ENCODE measurements at regions not wholly inside any gene's neighbourhood (a gene's known extent, or its start where the extent isn't known, plus 50 kb on each side); places are given as distances from the start of the nearest gene placed in this dataset.

DNA sequence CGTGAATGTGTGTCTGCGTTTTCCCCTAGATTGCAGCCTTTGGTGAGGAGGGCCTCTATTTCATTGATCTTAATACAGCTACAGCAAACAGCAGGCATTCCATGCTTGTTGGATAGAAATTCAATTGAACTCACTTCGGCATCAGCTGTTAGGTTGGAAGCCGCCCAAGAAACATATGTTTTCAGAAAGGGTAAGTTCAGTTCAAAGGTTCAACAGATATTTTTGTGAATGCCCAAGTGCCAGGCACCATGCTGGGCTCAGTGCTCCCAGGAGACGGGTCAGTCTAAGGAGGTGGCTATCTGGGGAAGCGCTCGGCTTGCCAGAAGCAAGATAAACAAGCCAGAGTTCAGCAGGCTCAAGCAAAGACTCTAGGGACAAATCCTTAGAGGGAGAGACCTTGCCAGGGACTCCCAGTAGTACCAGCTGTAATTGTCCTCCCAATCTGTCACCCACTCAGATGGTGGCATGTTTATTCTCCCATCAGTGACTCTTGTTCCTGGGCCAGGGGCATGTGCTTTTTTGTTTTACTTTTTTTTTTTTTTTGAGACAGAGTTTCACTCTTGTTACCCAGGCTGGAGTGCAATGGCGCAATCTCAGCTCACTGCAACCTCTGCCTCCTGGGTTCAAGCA lies 64.5 kb upstream of the LARGE1 start:
- Histone ChIP-seq H3K4me3 (ENCODE audit: insufficient read depth, low read length, poor library complexity, severe bottlenecking) (no peak overlapping the region), H3K36me3 (ENCODE audit: low read length) (no peaks in the 10 kb centered on the region), H3K79me2 (ENCODE audit: insufficient read depth, low read length) (no peaks in the 10 kb centered on the region), H3K9me3 (ENCODE audit: insufficient read depth, low read length) (no peaks in the 10 kb centered on the region), H3K4me2 (ENCODE audit: low read depth, low read length, poor library complexity, severe bottlenecking) (no peak overlapping the region), H3F3A (ENCODE audit: insufficient read depth) (no peaks in the 10 kb centered on the region), H3K27ac (ENCODE audit: low read depth, low read length) (no peak overlapping the region), H3K27me3 (ENCODE audit: low read length) (no peaks in the 10 kb centered on the region), H4K20me1 (ENCODE audit: low read depth, low read length) (no peaks in the 10 kb centered on the region), H3K9ac (ENCODE audit: low read length) (no peak overlapping the region), H3K9me2 (replicated peaks; ENCODE audit: insufficient read depth, low read length) (no peaks in the 10 kb centered on the region), H2AFZ (ENCODE audit: low read depth, low read length, severe bottlenecking) (no peak overlapping the region)
- TF ChIP-seq, protein P1, sequence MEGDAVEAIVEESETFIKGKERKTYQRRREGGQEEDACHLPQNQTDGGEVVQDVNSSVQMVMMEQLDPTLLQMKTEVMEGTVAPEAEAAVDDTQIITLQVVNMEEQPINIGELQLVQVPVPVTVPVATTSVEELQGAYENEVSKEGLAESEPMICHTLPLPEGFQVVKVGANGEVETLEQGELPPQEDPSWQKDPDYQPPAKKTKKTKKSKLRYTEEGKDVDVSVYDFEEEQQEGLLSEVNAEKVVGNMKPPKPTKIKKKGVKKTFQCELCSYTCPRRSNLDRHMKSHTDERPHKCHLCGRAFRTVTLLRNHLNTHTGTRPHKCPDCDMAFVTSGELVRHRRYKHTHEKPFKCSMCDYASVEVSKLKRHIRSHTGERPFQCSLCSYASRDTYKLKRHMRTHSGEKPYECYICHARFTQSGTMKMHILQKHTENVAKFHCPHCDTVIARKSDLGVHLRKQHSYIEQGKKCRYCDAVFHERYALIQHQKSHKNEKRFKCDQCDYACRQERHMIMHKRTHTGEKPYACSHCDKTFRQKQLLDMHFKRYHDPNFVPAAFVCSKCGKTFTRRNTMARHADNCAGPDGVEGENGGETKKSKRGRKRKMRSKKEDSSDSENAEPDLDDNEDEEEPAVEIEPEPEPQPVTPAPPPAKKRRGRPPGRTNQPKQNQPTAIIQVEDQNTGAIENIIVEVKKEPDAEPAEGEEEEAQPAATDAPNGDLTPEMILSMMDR (IDR thresholded peaks at IDR 0.05; ENCODE audit: insufficient read depth, low read length, poor library complexity, severe bottlenecking) = no peak
- TF ChIP-seq EZH2phosphoT487 (conservative IDR thresholded peaks at IDR 0.05; ENCODE audit: low read length) = no peak

DNA sequence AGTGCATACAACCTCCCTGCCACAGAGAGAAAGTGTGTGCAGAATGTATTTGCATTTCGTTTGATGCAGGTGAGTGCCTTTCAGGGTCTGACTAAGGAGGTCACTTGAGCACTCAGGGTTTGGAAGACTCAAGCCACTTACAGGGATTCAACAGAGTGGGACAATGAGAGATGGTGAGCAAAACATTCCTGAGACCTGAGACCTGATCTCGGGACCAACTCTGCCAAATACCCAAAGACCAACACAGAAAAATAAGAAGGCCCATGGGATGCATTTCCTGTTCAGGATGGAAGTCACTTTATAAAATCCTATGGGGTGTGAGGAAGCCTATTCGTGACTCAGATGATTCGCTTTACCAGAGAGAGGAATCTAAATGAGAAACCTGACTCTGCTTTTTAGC lies 65.2 kb upstream of the LARGE1 start:
- no peak overlapping the region for H2AFZ ChIP-seq (ENCODE audit: low read depth, low read length, severe bottlenecking)
- no peaks in the 10 kb centered on the region for H3K9me2 ChIP-seq (replicated peaks; ENCODE audit: insufficient read depth, low read length)
- H4K20me1 ChIP-seq (ENCODE audit: low read depth, low read length) = no peaks in the 10 kb centered on the region
- no peaks in the 10 kb centered on the region for H3K79me2 ChIP-seq (ENCODE audit: insufficient read depth, low read length)
- no peak overlapping the region for H3K4me3 ChIP-seq (ENCODE audit: insufficient read depth, low read length, poor library complexity, severe bottlenecking)
- H3K27ac ChIP-seq (ENCODE audit: low read depth, low read length) = no peak overlapping the region
- TF ChIP-seq EZH2phosphoT487 (conservative IDR thresholded peaks at IDR 0.05; ENCODE audit: low read length) = no peak
- TF ChIP-seq, protein P1 (IDR thresholded peaks at IDR 0.05; ENCODE audit: insufficient read depth, low read length, poor library complexity, severe bottlenecking) = no peak
- no peaks in the 10 kb centered on the region for H3K36me3 ChIP-seq (ENCODE audit: low read length)
- H3F3A ChIP-seq (ENCODE audit: insufficient read depth) = no peaks in the 10 kb centered on the region
- no peaks in the 10 kb centered on the region for H3K27me3 ChIP-seq (ENCODE audit: low read length)
- H3K9ac ChIP-seq (ENCODE audit: low read length) = no peak overlapping the region
- no peaks in the 10 kb centered on the region for H3K9me3 ChIP-seq (ENCODE audit: insufficient read depth, low read length)
- no peak overlapping the region for H3K4me2 ChIP-seq (ENCODE audit: low read depth, low read length, poor library complexity, severe bottlenecking)

DNA sequence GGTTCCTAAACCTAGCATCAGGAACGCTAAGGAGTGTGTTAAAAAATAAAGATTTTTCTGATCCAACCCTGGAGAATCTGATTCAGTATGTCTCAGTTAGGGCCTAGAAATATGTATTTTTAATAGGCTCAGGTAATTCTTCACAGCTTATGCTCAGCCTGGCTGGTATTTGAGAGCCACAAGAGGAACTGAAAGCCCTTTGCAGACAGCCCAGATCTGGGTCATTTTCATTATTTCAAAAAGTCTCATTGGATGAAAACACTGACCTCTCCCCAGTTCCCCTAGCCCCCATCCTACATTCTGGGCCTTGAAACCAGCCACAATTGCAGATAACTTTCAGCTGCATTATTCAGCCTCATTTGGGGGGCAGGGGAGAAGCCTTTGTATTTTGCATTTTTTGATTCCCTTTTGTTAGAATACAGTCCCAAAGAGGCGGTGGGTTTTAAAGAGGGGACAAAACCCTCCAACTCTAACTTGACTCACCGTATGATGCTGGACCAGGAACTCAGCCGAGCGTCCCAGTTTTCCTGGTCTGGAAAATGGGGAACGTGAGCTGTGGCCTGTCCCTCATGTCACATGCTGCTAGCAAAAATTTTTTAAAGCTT lies 66.0 kb upstream of the LARGE1 start:
- no peaks in the 10 kb centered on the region for H3K36me3 ChIP-seq (ENCODE audit: low read length)
- TF ChIP-seq, protein P1 (IDR thresholded peaks at IDR 0.05; ENCODE audit: insufficient read depth, low read length, poor library complexity, severe bottlenecking) = no peak
- TF ChIP-seq EZH2phosphoT487 (conservative IDR thresholded peaks at IDR 0.05; ENCODE audit: low read length) = no peak
- no peaks in the 10 kb centered on the region for H3K9me2 ChIP-seq (replicated peaks; ENCODE audit: insufficient read depth, low read length)
- no peak overlapping the region for H3K4me2 ChIP-seq (ENCODE audit: low read depth, low read length, poor library complexity, severe bottlenecking)
- no peak overlapping the region for H3K27ac ChIP-seq (ENCODE audit: low read depth, low read length)
- no peaks in the 10 kb centered on the region for H3K9me3 ChIP-seq (ENCODE audit: insufficient read depth, low read length)
- no peaks in the 10 kb centered on the region for H3K79me2 ChIP-seq (ENCODE audit: insufficient read depth, low read length)
- no peak overlapping the region for H2AFZ ChIP-seq (ENCODE audit: low read depth, low read length, severe bottlenecking)
- H3K27me3 ChIP-seq (ENCODE audit: low read length) = no peaks in the 10 kb centered on the region
- no peaks in the 10 kb centered on the region for H4K20me1 ChIP-seq (ENCODE audit: low read depth, low read length)
- H3K4me3 ChIP-seq (ENCODE audit: insufficient read depth, low read length, poor library complexity, severe bottlenecking) = no peak overlapping the region
- H3F3A ChIP-seq (ENCODE audit: insufficient read depth) = no peaks in the 10 kb centered on the region
- H3K9ac ChIP-seq (ENCODE audit: low read length) = no peak overlapping the region

Data from SU-DHL-6 (cell line).